Uterus (tissue), 2 donors: ENCODE measurements at regions not wholly inside any gene's neighbourhood (a gene's known extent, or its start where the extent isn't known, plus 50 kb on each side); places are given as distances from the start of the nearest gene placed in this dataset.

Experiments used
- CTCF ChIP-seq, 4 experiments: fragments of 200-600 bp in 2 of 4; fragments of 450-650 bp in 2 of 4; sonication (generic) in 2 of 4; IDR thresholded peaks; one replicate each; pipeline ENCODE4 v1.5.1; 2016 to 2019; ENCODE audit warnings: antibody characterized with exemption in 4 of 4, mild to moderate bottlenecking in 2 of 4, moderate library complexity in 1 of 4
- POLR2A ChIP-seq, 2 donors: fragments of 450-650 bp; IDR thresholded peaks; one replicate each; pipeline ENCODE4 v1.6.1; 2016; ENCODE audit warnings: antibody characterized with exemption in 2 of 2, mild to moderate bottlenecking in 1 of 2, moderate library complexity in 1 of 2

DNA sequence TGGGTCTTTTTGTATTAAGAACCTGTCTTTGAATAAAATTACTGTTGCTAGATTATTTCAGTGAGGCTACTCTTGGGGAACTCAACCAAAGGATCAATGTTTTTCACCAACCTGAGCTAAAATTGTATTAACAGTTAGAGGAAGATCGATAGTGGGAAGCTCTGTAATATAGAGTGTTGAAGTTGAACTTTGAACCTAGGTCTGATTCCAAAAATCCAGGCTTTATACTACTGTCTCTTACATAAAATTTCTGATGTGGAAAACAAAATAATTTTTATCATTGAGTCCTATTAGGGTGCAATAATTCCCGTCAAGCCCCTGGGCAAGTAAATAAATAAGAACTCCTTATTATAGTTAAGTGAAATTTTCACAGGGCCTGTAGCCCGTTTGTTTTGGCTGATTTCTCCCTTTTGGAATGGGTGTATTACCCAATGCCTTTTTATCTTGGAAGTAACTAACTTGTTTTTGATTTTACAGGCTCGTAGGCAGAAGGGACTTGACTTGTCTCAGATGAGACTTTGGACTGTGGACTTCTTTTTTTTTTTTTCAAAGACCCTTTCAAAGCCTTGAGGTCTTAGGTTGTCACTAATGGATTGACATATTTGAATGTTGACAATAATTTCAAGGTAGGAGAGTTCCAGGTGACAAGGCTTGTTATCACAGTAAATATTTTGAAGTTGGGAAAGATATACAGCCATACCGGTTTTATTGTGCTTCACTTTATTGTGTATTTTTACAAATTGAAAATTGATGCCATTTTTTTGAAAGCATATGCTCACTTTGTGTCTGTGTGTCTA is 276.1 kb downstream of the NFKBIZ start:
- TF ChIP-seq POLR2A (IDR thresholded peaks at IDR 0.05) (no peak), CTCF (IDR thresholded peaks at IDR 0.05) (no peak)
